HCT116 (cell line): ENCODE measurements at regions not wholly inside any gene's neighbourhood (a gene's known extent, or its start where the extent isn't known, plus 50 kb on each side); places are given as distances from the start of the nearest gene placed in this dataset.

Source experiments
- ATAC-seq: fragments of 200-7000 bp; cut with Tn5 transposase; 2 replicates; pipeline ENCODE4 v1.9.1; 2020; ENCODE audit warnings: mild to moderate bottlenecking, moderate library complexity
- BruUV-seq: library from RNA; stranded (reverse); fragments of 400-500 nt; replicated peaks from 2 replicates; lab custom pipeline; 2021; lab: Mats Ljungman, UMichigan
- CTCF ChIA-PET: fragments of 300-600 bp; sonication (Branson Sonifier 250); formaldehyde crosslinking; loops from one replicate; lab custom pipeline; 2021; ENCODE audit warnings: antibody characterized with exemption; lab: Charles Lee
- POLR2A ChIA-PET: fragments of 300-600, 350-600 bp; sonication (Branson Sonifier 250); formaldehyde crosslinking; loops from one replicate; lab custom pipeline; 2021; ENCODE audit warnings: antibody characterized with exemption; lab: Charles Lee
- RAD21 ChIA-PET, 2 experiments: fragments of 300-600 bp; sonication (Branson Sonifier 250); formaldehyde crosslinking; loops; one replicate each; lab custom pipeline; 2023; ENCODE audit warnings: low total read pairs in 2 of 2; ENCODE audit not compliant: uncharacterized antibody in 2 of 2, unreplicated experiment in 2 of 2, low non-redundant PET in 1 of 2; lab: Charles Lee
- DNase-seq: peaks from one replicate; pipeline ENCODE4 v3.0.0-alpha.2; 2010; ENCODE audit warnings: low read depth, low spot score
- H2AFZ ChIP-seq: fragments of 200-600 bp; shearing (Covaris generic), sonication (generic); 2 replicates; pipeline ENCODE4 v1.6.1; 2017; ENCODE audit warnings: low read depth, mixed run types, mixed read lengths, antibody characterized with exemption, low read length; ENCODE audit not compliant: poor library complexity, severe bottlenecking
- H3K27ac ChIP-seq: 2 replicates; pipeline ENCODE4 v1.5.1; 2012; ENCODE audit warnings: low read depth, low read length
- H3K27me3 ChIP-seq: fragments of 200-600 bp; sonication (generic); 2 replicates; pipeline ENCODE4 v1.6.1; 2016; ENCODE audit warnings: mixed run types, low read length, mixed read lengths; ENCODE audit not compliant: insufficient read depth
- H3K36me3 ChIP-seq, 2 experiments: fragments of 200-500 bp in 1 of 2; fragments of 200-600 bp in 1 of 2; sonication (Bioruptor generic) in 1 of 2; sonication (generic) in 1 of 2; 2 replicates each; pipeline versions ENCODE4 v1.5.1 to v1.6.1; 2014 to 2016; ENCODE audit warnings: low read length in 2 of 2, inconsistent platforms in 1 of 2, mixed read lengths in 1 of 2, mixed run types in 1 of 2; ENCODE audit not compliant: insufficient read depth in 2 of 2, control insufficient read depth in 1 of 2
- H3K4me1 ChIP-seq, 2 experiments: fragments of 200-600 bp in 1 of 2; sonication (generic) in 1 of 2; 2 replicates each; pipeline versions ENCODE4 v1.5.1 to v1.6.1; 2012 to 2017; ENCODE audit warnings: low read length in 2 of 2, inconsistent platforms in 1 of 2, mild to moderate bottlenecking in 1 of 2, mixed read lengths in 1 of 2, mixed run types in 1 of 2, moderate library complexity in 1 of 2; ENCODE audit not compliant: insufficient read depth in 2 of 2, control insufficient read depth in 1 of 2
- H3K4me2 ChIP-seq: fragments of 200-600 bp; sonication (generic); 2 replicates; pipeline ENCODE4 v1.6.1; 2017; ENCODE audit warnings: mixed run types, low read length, mixed read lengths
- H3K4me3 ChIP-seq, 2 experiments: fragments of 200-600 bp in 1 of 2; sonication (generic) in 1 of 2; replicated peaks in 1 of 2; 2 replicates each; pipeline ENCODE4 v1.5.1; 2011 to 2016; ENCODE audit warnings: low read length in 2 of 2, control low read depth in 1 of 2, low read depth in 1 of 2, mild to moderate bottlenecking in 1 of 2, mixed read lengths in 1 of 2, mixed run types in 1 of 2
- H3K79me2 ChIP-seq: fragments of 200-600 bp; sonication (generic); 2 replicates; pipeline ENCODE4 v1.6.1; 2017; ENCODE audit warnings: mild to moderate bottlenecking, mixed run types, low read length, moderate library complexity, mixed read lengths; ENCODE audit not compliant: insufficient read depth
- H3K9ac ChIP-seq: fragments of 200-600 bp; sonication (generic); 2 replicates; pipeline ENCODE4 v1.6.1; 2016; ENCODE audit warnings: low read length, mixed read lengths
- H3K9me2 ChIP-seq: fragments of 200-600 bp; sonication (generic), shearing (Covaris generic); 2 replicates; pipeline ENCODE4 v1.6.1; 2017; ENCODE audit warnings: mixed run types, mild to moderate bottlenecking, moderate library complexity; ENCODE audit not compliant: insufficient read depth
- H3K9me3 ChIP-seq, 2 experiments: fragments of 200-500 bp in 1 of 2; fragments of 200-600 bp in 1 of 2; sonication (Bioruptor generic) in 1 of 2; sonication (generic) in 1 of 2; 2 replicates each; pipeline ENCODE4 v1.6.1; 2014 to 2017; ENCODE audit warnings: low read length in 2 of 2, mixed read lengths in 2 of 2, inconsistent platforms in 1 of 2, low read depth in 1 of 2, mild to moderate bottlenecking in 1 of 2, mixed run types in 1 of 2, moderate library complexity in 1 of 2; ENCODE audit not compliant: control insufficient read depth in 1 of 2, insufficient read depth in 1 of 2
- H4K20me1 ChIP-seq: fragments of 200-600 bp; sonication (generic), shearing (Covaris generic); 2 replicates; pipeline ENCODE4 v1.6.1; 2017; ENCODE audit warnings: mixed run types, mild to moderate bottlenecking, moderate library complexity; ENCODE audit not compliant: insufficient read depth
- CBX3 ChIP-seq: IDR thresholded peaks from 2 replicates; pipeline ENCODE4 v1.6.1; 2012; ENCODE audit warnings: low read depth
- CEBPB ChIP-seq: IDR thresholded peaks from 2 replicates; pipeline ENCODE4 v1.6.1; 2012; ENCODE audit warnings: low read depth
- EGR1 ChIP-seq: IDR thresholded peaks from 2 replicates; pipeline ENCODE4 v1.6.1; 2012; ENCODE audit warnings: low read depth
- ELF1 ChIP-seq: IDR thresholded peaks from 2 replicates; pipeline ENCODE4 v1.6.1; 2012; ENCODE audit warnings: low read depth, borderline replicate concordance
- EZH2 ChIP-seq: fragments of 200-600 bp; sonication (generic); IDR thresholded peaks from 2 replicates; pipeline ENCODE4 v1.6.1; 2017; ENCODE audit warnings: antibody characterized with exemption, mixed run types
- EZH2phosphoT487 ChIP-seq: fragments of 200-600 bp; IDR thresholded peaks from 2 replicates; pipeline ENCODE4 v1.6.1; 2018; ENCODE audit warnings: antibody characterized with exemption, borderline replicate concordance
- FOSL1 ChIP-seq: IDR thresholded peaks from 2 replicates; pipeline ENCODE4 v1.6.1; 2012; ENCODE audit warnings: low read depth
- POLR2AphosphoS5 ChIP-seq: IDR thresholded peaks from 2 replicates; pipeline ENCODE4 v1.6.1; 2011; ENCODE audit warnings: mild to moderate bottlenecking, low read depth, low read length, moderate library complexity
- RAD21 ChIP-seq: IDR thresholded peaks from 2 replicates; pipeline ENCODE4 v1.6.1; 2012; ENCODE audit warnings: low read depth, mild to moderate bottlenecking
- SP1 ChIP-seq: IDR thresholded peaks from 2 replicates; pipeline ENCODE4 v1.6.1; 2012; ENCODE audit warnings: low read depth
- SRF ChIP-seq: IDR thresholded peaks from 2 replicates; pipeline ENCODE4 v1.6.1; 2012; ENCODE audit warnings: low read depth
- TCF7L2 ChIP-seq: IDR thresholded peaks from 2 replicates; pipeline ENCODE4 v1.7.0; 2011; ENCODE audit warnings: borderline replicate concordance, inconsistent platforms; ENCODE audit not compliant: insufficient read depth, insufficient read length; ENCODE audit errors: extremely low read depth
- YY1 ChIP-seq: IDR thresholded peaks from 2 replicates; pipeline ENCODE4 v1.6.1; 2011; ENCODE audit warnings: low read length, low read depth, moderate library complexity, mild to moderate bottlenecking; ENCODE audit not compliant: insufficient replicate concordance; ENCODE audit errors: extremely low read depth
- intact Hi-C: fragments of 100-400 bp; cut with micrococcal nuclease; formaldehyde crosslinking; loops from 2 replicates; pipeline ENCODE4 v1.10.0; 2022
- TF ChIP-seq, protein P1 (sequence below): IDR thresholded peaks from 2 replicates; pipeline ENCODE4 v1.6.1; 2012
- TF ChIP-seq, protein P2 (sequence below): IDR thresholded peaks from 2 replicates; pipeline ENCODE4 v1.6.1; 2011; ENCODE audit warnings: mild to moderate bottlenecking, low read length, moderate library complexity; ENCODE audit not compliant: insufficient replicate concordance; ENCODE audit errors: extremely low read depth
- TF ChIP-seq, protein P3 (sequence below): IDR thresholded peaks from 2 replicates; pipeline ENCODE4 v1.6.1; 2012; ENCODE audit warnings: low read depth
- TF ChIP-seq, protein P4 (sequence below): IDR thresholded peaks from 2 replicates; pipeline ENCODE4 v1.6.1; 2012

DNA sequence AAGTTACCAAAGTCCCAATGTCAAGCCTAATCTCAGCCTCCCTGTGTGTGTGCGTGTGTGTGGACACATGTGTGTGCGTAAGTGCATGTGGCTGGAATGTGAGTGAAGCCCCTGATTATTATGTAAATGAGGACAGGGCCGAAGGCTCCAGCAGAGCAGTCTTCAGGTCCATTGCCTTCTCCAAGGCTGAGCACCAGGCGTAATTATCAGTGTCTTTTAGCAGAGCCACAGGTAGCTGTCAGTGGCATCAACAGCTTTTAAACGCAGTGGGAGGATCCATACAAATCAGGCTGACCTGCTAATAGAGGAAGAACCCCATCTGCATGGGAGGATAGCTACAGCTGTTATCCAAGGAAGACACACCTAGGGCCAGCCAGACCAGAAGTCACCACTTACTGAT is 324.3 kb upstream of the MOCS1 start:
- no peaks in the 10 kb centered on the region for H3K9me3 ChIP-seq
- H3K27ac ChIP-seq = no peak overlapping the region
- POLR2A ChIA-PET = no interaction called here
- no peak overlapping the region for H3K4me3 ChIP-seq
- H3K27me3 ChIP-seq = peaks cover 62% of the 10 kb centered on the region
- BruUV-seq = no TSS peak
- TF ChIP-seq TCF7L2 (no peak), CEBPB (no peak), EZH2 (no peak), SRF (no peak), POLR2AphosphoS5 (no peak), SP1 (no peak), EGR1 (no peak), RAD21 (no peak), FOSL1 (no peak), ELF1 (no peak), CBX3 (no peak), YY1 (no peak), EZH2phosphoT487 (no peak)
- TF ChIP-seq, protein P1, sequence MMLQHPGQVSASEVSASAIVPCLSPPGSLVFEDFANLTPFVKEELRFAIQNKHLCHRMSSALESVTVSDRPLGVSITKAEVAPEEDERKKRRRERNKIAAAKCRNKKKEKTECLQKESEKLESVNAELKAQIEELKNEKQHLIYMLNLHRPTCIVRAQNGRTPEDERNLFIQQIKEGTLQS = no peak
- TF ChIP-seq, protein P2, sequence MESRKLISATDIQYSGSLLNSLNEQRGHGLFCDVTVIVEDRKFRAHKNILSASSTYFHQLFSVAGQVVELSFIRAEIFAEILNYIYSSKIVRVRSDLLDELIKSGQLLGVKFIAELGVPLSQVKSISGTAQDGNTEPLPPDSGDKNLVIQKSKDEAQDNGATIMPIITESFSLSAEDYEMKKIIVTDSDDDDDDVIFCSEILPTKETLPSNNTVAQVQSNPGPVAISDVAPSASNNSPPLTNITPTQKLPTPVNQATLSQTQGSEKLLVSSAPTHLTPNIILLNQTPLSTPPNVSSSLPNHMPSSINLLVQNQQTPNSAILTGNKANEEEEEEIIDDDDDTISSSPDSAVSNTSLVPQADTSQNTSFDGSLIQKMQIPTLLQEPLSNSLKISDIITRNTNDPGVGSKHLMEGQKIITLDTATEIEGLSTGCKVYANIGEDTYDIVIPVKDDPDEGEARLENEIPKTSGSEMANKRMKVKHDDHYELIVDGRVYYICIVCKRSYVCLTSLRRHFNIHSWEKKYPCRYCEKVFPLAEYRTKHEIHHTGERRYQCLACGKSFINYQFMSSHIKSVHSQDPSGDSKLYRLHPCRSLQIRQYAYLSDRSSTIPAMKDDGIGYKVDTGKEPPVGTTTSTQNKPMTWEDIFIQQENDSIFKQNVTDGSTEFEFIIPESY = no peak
- TF ChIP-seq, protein P3, sequence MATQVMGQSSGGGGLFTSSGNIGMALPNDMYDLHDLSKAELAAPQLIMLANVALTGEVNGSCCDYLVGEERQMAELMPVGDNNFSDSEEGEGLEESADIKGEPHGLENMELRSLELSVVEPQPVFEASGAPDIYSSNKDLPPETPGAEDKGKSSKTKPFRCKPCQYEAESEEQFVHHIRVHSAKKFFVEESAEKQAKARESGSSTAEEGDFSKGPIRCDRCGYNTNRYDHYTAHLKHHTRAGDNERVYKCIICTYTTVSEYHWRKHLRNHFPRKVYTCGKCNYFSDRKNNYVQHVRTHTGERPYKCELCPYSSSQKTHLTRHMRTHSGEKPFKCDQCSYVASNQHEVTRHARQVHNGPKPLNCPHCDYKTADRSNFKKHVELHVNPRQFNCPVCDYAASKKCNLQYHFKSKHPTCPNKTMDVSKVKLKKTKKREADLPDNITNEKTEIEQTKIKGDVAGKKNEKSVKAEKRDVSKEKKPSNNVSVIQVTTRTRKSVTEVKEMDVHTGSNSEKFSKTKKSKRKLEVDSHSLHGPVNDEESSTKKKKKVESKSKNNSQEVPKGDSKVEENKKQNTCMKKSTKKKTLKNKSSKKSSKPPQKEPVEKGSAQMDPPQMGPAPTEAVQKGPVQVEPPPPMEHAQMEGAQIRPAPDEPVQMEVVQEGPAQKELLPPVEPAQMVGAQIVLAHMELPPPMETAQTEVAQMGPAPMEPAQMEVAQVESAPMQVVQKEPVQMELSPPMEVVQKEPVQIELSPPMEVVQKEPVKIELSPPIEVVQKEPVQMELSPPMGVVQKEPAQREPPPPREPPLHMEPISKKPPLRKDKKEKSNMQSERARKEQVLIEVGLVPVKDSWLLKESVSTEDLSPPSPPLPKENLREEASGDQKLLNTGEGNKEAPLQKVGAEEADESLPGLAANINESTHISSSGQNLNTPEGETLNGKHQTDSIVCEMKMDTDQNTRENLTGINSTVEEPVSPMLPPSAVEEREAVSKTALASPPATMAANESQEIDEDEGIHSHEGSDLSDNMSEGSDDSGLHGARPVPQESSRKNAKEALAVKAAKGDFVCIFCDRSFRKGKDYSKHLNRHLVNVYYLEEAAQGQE = no peak
- TF ChIP-seq, protein P4, sequence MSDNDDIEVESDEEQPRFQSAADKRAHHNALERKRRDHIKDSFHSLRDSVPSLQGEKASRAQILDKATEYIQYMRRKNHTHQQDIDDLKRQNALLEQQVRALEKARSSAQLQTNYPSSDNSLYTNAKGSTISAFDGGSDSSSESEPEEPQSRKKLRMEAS = no peak
- no peaks in the 10 kb centered on the region for H3K9me2 ChIP-seq
- CTCF ChIA-PET = no interaction called here
- H2AFZ ChIP-seq = no peak overlapping the region
- DNase-seq (no peak), ATAC-seq (no peak)
- no peak overlapping the region for H3K9ac ChIP-seq
- RAD21 ChIA-PET = no interaction called here
- H3K4me1 ChIP-seq = no peaks in the 10 kb centered on the region
- H3K4me2 ChIP-seq = no peak overlapping the region
- H4K20me1 ChIP-seq = no peaks in the 10 kb centered on the region
- H3K36me3 ChIP-seq = no peaks in the 10 kb centered on the region
- H3K79me2 ChIP-seq = no peaks in the 10 kb centered on the region
- intact Hi-C loops = no loop called here
